ENCODE measurements at regions not wholly inside any gene's neighbourhood (a gene's known extent, or its start where the extent isn't known, plus 50 kb on each side); places are given as distances from the start of the nearest gene placed in this dataset.

GRCh38 chr3:82050382-82050781 is 288.9 kb upstream of the GBE1 start:
- TF ChIP-seq, protein P1, sequence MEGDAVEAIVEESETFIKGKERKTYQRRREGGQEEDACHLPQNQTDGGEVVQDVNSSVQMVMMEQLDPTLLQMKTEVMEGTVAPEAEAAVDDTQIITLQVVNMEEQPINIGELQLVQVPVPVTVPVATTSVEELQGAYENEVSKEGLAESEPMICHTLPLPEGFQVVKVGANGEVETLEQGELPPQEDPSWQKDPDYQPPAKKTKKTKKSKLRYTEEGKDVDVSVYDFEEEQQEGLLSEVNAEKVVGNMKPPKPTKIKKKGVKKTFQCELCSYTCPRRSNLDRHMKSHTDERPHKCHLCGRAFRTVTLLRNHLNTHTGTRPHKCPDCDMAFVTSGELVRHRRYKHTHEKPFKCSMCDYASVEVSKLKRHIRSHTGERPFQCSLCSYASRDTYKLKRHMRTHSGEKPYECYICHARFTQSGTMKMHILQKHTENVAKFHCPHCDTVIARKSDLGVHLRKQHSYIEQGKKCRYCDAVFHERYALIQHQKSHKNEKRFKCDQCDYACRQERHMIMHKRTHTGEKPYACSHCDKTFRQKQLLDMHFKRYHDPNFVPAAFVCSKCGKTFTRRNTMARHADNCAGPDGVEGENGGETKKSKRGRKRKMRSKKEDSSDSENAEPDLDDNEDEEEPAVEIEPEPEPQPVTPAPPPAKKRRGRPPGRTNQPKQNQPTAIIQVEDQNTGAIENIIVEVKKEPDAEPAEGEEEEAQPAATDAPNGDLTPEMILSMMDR (IDR thresholded peaks at IDR 0.05), result no peak
- no peak for TF ChIP-seq POLR2A (IDR thresholded peaks at IDR 0.05)
